Dermis blood vessel endothelial cell (primary cell): ENCODE measurements at regions not wholly inside any gene's neighbourhood (a gene's known extent, or its start where the extent isn't known, plus 50 kb on each side); places are given as distances from the start of the nearest gene placed in this dataset.
A peak's percentile ranks its signal among the peaks of the same experiment; 100 is the strongest.
"Not testable (repeated sequence)": the region's sequence is repeated elsewhere in the genome, so short reads cannot be mapped to it uniquely, and the experiment has no call there.

ENCODE experiments used
- DNase-seq: peaks from one replicate; pipeline ENCODE4 v3.0.0; 2010

DNA sequence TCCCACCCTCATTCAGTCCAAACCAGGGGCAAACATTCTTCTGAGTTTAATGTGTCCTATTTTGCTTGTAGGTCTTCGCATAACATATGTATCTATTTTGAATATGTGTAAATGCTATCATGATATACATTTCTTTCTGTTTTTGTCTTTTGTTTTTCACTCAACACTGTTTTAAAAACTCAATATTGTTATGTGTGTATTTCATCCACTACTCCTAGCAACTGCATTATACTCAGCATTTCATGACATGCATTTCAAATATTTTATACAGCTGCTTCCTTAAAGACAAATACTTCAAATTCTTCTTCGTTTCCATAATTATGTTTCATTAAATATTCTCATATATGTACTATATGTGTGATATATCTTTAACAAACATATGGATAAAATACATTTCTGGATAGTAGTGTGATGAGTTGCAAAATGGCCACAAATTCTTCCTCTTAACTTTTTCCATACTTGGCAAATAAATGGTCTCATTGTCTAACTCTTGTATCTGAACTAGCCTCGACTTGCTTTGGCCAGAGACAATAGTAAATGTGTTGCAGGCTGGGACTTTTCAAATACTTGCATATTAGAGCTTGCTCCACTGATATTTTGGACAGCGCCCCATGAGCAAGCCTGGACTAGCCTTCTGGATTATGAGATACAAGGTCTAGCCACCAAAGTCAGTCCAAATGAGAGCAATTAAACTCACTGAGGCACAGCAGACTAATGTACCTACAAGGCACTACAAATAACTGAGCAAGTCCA lies 539.7 kb upstream of the KCND2 start:
- peak; percentile 11 for DNase-seq

DNA sequence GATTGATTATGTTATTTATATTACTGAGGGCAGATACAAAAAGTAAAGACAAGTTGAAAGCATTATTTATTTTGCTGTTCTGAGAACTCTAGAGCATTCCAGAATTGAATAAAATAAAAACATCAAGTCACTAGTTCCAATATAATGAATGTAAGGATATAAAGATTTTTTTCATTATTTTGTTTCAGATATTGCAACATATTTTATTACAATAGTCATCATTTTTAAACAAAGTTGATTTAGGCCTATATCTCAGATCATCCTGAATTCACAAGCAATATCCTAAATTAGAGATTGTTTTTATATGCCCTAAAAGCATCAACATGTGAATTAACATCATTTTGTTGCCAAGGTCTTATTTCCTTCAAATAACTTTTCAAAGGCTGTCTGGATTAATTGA lies 535.6 kb upstream of the KCND2 start:
- no peak for DNase-seq

DNA sequence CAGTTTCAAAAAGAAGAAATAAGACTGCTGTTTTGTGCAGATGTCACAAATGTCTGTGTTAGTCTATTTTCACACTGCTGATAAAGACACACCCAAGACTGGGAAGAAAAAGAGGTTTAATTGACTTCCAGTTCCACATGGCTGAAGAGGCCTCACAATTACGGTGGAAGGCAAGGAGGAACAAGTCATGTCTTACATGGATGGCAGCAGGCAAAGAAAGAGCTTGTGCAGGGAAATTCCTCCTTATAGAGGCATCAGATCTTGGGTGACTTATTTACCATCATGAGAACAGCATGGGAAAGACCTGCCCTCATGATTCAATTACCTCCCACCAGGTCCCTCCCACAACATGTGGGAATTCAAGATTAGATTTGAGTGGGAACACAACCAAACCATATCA lies 527.7 kb upstream of the KCND2 start:
- not testable (repeated sequence) for DNase-seq

DNA sequence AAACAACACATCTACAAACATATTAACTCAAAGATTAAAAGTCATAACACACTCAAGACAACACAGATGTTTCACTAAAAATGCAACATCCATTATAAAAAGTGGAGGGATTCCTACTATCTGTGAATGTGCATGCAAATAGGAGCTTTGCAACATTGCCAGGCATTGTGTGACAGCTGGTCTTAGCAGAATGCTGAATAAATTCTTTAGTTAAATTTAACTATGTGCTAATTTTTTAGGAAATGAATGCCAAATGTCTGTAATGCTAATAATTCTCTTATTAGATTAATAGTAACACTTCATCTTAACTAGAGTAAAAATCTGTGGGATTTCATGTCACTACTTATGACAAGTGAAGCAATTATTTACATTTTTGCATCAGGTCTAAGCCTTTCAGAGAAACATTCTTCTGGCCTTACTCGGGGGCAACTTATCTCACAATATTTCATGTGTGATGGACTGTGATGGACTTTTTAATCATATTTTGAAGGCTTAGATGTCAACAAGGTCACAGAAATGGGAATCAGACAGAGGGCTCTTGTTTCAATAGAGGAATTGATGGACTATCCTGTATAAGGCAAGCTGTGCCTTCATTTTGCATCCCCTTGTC lies 524.6 kb upstream of the KCND2 start:
- DNase-seq = no peak

- DNase-seq = no peak
Observed at GRCh38 chr7:119748991-119749390, 524.0 kb upstream of the KCND2 start.

DNA sequence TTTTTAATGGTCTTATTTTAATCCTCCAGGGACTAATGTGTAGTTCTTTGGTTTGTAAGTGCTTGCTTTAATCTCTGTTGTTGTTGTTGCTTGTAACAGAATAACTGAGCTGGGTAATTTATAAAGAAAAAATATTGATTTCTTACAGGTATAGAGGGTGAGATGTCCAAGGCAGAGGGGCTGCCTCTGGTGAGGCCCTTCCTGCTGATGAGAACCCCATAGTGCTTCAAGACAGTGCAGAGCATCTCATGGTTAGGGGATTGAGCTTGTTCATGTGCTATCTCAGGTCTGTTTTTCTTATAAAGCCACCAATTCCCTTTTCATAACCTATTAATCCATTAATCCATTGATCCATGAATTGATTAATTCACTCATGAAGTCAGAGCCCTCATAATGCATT lies 516.3 kb upstream of the KCND2 start:
- no peak for DNase-seq

- no peak for DNase-seq
Observed at GRCh38 chr7:119758254-119758653, 514.7 kb upstream of the KCND2 start.

DNA sequence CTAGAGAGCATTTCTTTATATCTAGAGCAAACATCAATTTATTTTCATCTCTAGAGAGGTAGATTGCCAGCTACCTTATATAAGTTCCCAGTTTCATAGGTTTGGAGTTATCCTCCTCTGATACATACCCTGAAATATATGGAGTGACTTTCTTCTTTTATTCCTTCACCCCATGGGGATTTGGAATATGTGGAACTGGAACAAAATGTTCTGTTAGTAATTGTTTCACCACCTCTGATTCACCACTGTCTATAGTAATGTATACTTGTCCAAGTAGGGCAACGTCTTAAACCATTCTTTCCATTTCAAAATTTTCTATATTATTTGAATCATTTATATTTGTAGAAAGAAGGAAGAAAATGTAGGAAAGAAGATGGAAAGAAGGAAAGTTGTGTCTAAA lies 511.2 kb upstream of the KCND2 start:
- no peak for DNase-seq

GRCh38 chr7:119782286-119782685 lies 490.7 kb upstream of the KCND2 start:
- DNase-seq = no peak

GRCh38 chr7:119783799-119784198 lies 489.2 kb upstream of the KCND2 start:
- DNase-seq = peak; percentile 52

GRCh38 chr7:119802147-119802546 lies 470.8 kb upstream of the KCND2 start:
- DNase-seq = no peak

DNA sequence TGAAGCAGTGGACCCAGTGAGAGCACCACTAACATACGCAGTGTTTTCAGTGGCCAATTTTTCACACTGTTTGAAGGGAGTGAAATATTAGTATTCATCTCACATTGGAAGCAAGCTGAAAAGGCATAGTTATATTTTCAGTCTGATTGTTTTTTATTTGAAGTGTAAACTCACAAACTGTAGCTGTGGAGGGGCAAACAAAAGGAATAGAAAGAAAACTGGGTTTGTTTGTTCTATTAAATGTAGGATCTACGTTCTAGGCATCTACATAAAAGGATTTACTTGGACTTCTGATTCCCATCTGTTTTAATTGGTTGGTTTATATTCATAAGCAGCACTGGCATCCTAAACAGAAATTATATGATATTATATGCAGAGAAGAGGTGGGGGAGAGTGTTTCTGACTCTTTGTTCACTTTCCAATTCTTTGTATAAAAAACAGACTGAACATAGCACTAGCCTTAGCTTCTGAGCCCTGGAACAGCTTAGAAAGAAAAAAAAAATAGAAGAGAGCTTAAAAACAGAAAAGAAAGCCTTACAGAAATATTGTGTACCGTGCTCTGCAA lies 447.8 kb upstream of the KCND2 start:
- no peak for DNase-seq

DNA sequence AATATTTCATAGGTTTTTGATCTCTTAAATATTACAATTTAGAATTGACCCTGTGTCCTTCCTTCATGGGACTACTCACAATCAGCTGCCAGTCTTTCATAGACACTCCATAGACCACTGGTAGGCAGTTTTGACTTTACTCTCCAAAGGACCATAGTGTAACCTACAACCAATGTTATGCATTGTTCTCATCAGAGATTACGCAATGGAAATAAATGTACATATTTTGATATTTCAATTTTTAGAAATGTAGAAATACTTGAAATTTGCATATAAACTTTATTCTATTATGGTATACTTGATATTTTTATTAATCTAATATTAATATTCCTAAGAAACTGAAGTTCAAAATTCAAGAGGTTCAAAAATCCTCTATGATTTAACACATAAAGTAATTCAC lies 446.4 kb upstream of the KCND2 start:
- DNase-seq = no peak

GRCh38 chr7:119838444-119838843 lies 434.5 kb upstream of the KCND2 start:
- no peak for DNase-seq

DNA sequence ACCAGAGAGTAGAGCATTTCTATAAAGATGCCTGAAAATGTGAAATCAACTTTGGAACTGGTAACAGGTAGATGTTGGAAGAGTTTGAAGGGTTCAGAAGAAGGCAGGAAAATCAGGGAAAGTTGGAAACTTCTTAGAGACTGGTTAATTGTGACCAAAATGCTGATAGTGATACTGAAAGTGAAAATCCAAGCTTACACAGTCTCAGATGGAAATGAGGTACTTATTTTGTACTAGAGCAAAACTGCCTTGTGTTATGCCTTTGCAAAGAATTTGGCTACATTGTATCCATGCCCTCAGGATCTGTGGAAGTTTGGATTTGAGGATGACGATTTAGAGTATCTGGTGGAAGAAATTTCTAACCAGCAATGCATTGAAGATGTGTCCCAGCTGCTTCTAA lies 430.6 kb upstream of the KCND2 start:
- DNase-seq = no peak

DNA sequence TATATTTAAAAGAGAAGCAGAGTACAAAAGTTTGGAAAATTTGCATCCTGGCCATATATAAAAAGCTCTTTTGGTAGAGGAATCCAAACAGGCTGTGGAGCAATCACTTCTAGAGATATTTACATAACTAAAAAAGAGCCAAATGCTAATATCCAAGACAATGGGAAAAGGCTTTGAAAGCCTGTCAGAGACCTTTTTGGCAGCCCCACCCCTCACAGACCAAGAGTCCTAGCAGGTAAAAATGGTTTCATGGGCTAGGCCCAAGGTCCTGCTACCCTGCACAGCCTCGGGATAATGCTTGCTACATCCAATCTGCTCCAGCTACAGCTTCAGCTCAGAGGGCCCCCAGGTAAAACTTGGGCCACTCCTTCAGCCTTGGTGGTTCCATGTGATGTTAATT lies 430.2 kb upstream of the KCND2 start:
- DNase-seq = no peak

DNA sequence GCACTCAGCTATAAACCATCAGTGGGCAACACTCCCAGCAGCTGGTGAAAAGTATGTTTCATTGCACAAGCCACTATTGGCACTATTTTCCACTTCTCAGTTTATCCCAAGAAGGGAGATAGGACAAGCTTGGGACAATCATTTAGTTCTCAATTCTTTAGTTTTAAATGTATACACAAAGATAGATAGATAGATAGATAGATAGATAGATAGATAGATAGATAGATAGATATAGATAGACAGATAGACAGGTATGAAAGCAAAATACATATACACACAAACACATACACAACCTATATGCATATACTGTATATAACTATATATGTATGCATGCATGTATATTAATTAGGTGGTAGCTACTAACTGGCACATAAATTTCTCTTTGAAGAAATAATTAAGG lies 411.6 kb upstream of the KCND2 start:
- DNase-seq = no peak

DNA sequence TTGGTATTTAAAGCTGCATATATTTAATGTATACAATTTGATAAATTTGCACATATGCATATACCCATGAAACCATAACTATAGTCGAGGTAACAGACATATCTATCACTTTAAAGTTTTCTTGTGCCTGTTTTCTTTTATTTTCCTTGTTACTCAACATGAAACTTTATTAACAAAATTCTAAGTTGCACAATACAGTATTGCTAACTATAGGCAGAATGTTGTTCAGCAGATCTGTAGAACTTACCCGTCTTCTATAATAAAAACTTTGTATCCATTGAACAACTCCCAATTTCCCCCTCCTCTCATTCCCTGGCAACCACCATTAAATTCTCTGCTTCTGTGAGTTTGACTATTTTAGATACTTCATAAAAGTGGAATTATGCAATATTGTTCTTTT lies 404.6 kb upstream of the KCND2 start:
- DNase-seq = no peak

GRCh38 chr7:119879835-119880234 lies 393.1 kb upstream of the KCND2 start:
- no peak for DNase-seq

DNA sequence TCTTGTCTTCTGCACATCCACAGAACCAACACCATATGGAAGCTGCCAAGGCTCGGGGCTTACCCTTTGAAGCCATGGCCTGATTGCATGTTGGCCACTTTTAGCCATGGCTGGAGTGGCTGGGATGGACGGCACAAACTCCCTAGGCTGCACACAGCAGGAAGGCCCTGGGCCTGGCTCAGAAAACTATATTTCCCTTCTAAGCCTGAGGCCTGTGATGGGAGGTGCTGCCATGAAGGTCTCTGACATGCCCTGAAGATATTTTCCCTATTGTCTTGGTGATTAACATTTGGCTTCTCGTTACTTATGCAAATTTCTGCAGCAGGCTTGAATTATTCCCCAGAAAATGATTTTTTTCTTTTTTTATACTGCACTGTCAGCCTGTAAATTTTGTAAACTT lies 387.0 kb upstream of the KCND2 start:
- DNase-seq = no peak

- not testable (repeated sequence) for DNase-seq
Observed at GRCh38 chr7:119886525-119886924, 386.4 kb upstream of the KCND2 start.

DNA sequence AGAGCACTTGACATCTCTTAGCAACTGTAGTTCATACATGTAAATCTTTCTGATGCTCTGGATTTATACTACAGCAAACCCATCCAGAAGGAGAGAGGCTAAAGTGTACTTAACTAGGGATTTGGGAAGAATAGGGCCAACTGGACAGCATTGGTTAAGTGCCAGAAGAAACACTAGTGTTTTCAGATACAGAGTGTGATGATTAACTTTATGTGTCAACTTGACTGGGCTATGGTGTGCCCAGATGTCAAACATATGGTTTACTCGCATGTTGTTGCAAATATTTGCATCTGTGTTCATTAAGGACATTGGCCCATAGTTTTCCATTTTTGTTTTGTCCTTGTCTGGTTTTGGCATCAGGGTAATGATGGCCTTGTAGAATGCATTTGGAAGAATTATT lies 384.7 kb upstream of the KCND2 start:
- DNase-seq = no peak

DNA sequence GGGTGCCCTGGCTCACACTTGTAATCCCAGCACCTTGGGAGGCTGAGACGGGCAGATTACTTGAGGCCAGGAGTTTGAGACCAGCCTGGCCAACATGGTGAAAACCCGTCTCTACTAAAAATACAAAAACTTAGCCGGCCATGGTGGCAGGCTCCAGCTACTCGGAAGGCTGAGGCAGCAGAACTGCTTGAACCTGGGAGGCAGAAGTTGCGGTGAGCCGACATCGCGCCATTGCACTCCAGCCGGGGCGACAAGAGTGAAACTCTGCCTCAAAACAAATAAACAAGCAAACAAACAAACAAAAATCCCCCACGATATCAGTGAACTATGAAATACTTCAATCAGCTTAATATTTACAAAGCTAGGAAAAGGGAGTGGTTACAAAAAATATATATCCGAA lies 382.3 kb upstream of the KCND2 start:
- no peak for DNase-seq

DNA sequence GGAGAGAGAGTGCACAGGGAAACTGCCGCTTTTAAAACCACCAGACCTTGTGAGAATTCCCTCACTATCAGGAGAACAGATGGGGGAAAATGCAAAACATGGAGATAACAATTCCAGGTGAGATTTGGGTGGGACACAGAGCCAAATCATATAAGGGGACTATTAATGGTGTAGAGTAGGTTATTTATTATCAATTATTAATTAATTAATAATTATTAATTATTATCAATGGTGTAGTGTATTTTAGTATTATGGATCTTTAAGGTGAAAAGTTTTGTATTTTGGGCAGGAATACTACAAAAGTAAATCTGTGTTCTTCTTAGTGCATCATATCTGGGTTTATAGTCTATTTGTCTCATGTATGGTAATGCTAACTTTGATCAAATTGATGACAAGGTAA lies 377.7 kb upstream of the KCND2 start:
- DNase-seq = no peak

GRCh38 chr7:119896386-119896785 lies 376.6 kb upstream of the KCND2 start:
- DNase-seq = no peak
